ENCODE measurements at regions not wholly inside any gene's neighbourhood (a gene's known extent, or its start where the extent isn't known, plus 50 kb on each side); places are given as distances from the start of the nearest gene placed in this dataset.

- H3K9me3 ChIP-seq (ENCODE audit: insufficient read depth, low read length): no peaks in the 10 kb centered on the region
- H3K4me3 ChIP-seq (ENCODE audit: insufficient read depth, low read length, poor library complexity, severe bottlenecking): no peak overlapping the region
- TF ChIP-seq EZH2phosphoT487 (conservative IDR thresholded peaks at IDR 0.05; ENCODE audit: low read length) (no peak), CTCF (IDR thresholded peaks at IDR 0.05; ENCODE audit: insufficient read depth, low read length, poor library complexity, severe bottlenecking) (no peak)
- no peak overlapping the region for H3K27ac ChIP-seq (ENCODE audit: low read depth, low read length)
- H2AFZ ChIP-seq (ENCODE audit: low read depth, low read length, severe bottlenecking): no peak overlapping the region
- no peaks in the 10 kb centered on the region for H3K79me2 ChIP-seq (ENCODE audit: insufficient read depth, low read length)
- no peaks in the 10 kb centered on the region for H3K9me2 ChIP-seq (replicated peaks; ENCODE audit: insufficient read depth, low read length)
- no peaks in the 10 kb centered on the region for H4K20me1 ChIP-seq (ENCODE audit: low read depth, low read length)
- no peaks in the 10 kb centered on the region for H3F3A ChIP-seq (ENCODE audit: insufficient read depth)
- no peaks in the 10 kb centered on the region for H3K27me3 ChIP-seq (ENCODE audit: low read length)
- no peaks in the 10 kb centered on the region for H3K36me3 ChIP-seq (ENCODE audit: low read length)
- no peak overlapping the region for H3K9ac ChIP-seq (ENCODE audit: low read length)
- H3K4me2 ChIP-seq (ENCODE audit: low read depth, low read length, poor library complexity, severe bottlenecking): no peak overlapping the region
Observed at GRCh38 chr2:156845806-156846558, 409.8 kb downstream of the GPD2 start.

- Histone ChIP-seq H4K20me1 (ENCODE audit: low read depth, low read length) (no peaks in the 10 kb centered on the region), H3K4me2 (ENCODE audit: low read depth, low read length, poor library complexity, severe bottlenecking) (no peak overlapping the region), H3K9me2 (replicated peaks; ENCODE audit: insufficient read depth, low read length) (no peaks in the 10 kb centered on the region; the same call in 1 of the 2 replicates), H3K9ac (ENCODE audit: low read length) (no peak overlapping the region), H3K36me3 (ENCODE audit: low read length) (no peaks in the 10 kb centered on the region), H2AFZ (ENCODE audit: low read depth, low read length, severe bottlenecking) (no peak overlapping the region), H3K4me3 (ENCODE audit: insufficient read depth, low read length, poor library complexity, severe bottlenecking) (no peak overlapping the region), H3K79me2 (ENCODE audit: insufficient read depth, low read length) (no peaks in the 10 kb centered on the region), H3K9me3 (ENCODE audit: insufficient read depth, low read length) (no peaks in the 10 kb centered on the region), H3K27me3 (ENCODE audit: low read length) (no peaks in the 10 kb centered on the region), H3K27ac (ENCODE audit: low read depth, low read length) (no peak overlapping the region), H3F3A (ENCODE audit: insufficient read depth) (no peaks in the 10 kb centered on the region)
- no peak for TF ChIP-seq CTCF (IDR thresholded peaks at IDR 0.05; ENCODE audit: insufficient read depth, low read length, poor library complexity, severe bottlenecking)
Observed at GRCh38 chr2:156852210-156852609, 405.3 kb upstream of the GALNT5 start.

DNA sequence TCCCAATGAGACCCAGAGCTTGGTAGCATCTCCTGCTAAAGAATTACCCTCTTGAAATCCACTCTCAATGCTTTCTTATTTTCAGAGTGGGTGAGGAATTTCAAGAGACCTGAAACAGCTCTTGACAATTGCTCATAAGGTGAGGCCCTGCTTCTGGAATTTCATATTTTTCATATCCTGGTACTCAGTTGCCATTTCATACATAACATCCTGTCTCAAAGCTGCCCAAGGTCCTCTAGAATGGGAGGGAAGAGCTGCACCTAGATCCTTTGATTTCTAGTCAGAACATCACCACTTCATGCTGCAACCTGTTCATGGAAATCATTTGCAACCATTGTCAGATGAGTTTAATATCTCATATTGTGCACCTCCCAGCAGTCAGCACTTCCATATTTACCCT lies 404.8 kb upstream of the GALNT5 start:
- no peaks in the 10 kb centered on the region for H3K9me3 ChIP-seq (ENCODE audit: insufficient read depth, low read length)
- H3K4me2 ChIP-seq (ENCODE audit: low read depth, low read length, poor library complexity, severe bottlenecking): no peak overlapping the region
- no peak overlapping the region for H3K27ac ChIP-seq (ENCODE audit: low read depth, low read length)
- no peaks in the 10 kb centered on the region for H4K20me1 ChIP-seq (ENCODE audit: low read depth, low read length)
- H3K9ac ChIP-seq (ENCODE audit: low read length): no peak overlapping the region
- no peaks in the 10 kb centered on the region for H3K27me3 ChIP-seq (ENCODE audit: low read length)
- H3K9me2 ChIP-seq (replicated peaks; ENCODE audit: insufficient read depth, low read length): no peaks in the 10 kb centered on the region; the same call in 1 of the 2 replicates
- H3F3A ChIP-seq (ENCODE audit: insufficient read depth): no peaks in the 10 kb centered on the region
- H3K79me2 ChIP-seq (ENCODE audit: insufficient read depth, low read length): no peaks in the 10 kb centered on the region
- no peak overlapping the region for H3K4me3 ChIP-seq (ENCODE audit: insufficient read depth, low read length, poor library complexity, severe bottlenecking)
- no peaks in the 10 kb centered on the region for H3K36me3 ChIP-seq (ENCODE audit: low read length)
- no peak overlapping the region for H2AFZ ChIP-seq (ENCODE audit: low read depth, low read length, severe bottlenecking)
- no peak for TF ChIP-seq EZH2phosphoT487 (conservative IDR thresholded peaks at IDR 0.05; ENCODE audit: low read length)
- TF ChIP-seq CTCF (IDR thresholded peaks at IDR 0.05; ENCODE audit: insufficient read depth, low read length, poor library complexity, severe bottlenecking): no peak

All from SU-DHL-6 (cell line).